M059J (cell line): ENCODE measurements at regions not wholly inside any gene's neighbourhood (a gene's known extent, or its start where the extent isn't known, plus 50 kb on each side); places are given as distances from the start of the nearest gene placed in this dataset.
"Not testable (repeated sequence)": the region's sequence is repeated elsewhere in the genome, so short reads cannot be mapped to it uniquely, and the experiment has no call there.

Source experiments
- DNase-seq: peaks from one replicate; pipeline ENCODE4 v3.0.0-alpha.2; 2012; ENCODE audit warnings: low read depth

DNA sequence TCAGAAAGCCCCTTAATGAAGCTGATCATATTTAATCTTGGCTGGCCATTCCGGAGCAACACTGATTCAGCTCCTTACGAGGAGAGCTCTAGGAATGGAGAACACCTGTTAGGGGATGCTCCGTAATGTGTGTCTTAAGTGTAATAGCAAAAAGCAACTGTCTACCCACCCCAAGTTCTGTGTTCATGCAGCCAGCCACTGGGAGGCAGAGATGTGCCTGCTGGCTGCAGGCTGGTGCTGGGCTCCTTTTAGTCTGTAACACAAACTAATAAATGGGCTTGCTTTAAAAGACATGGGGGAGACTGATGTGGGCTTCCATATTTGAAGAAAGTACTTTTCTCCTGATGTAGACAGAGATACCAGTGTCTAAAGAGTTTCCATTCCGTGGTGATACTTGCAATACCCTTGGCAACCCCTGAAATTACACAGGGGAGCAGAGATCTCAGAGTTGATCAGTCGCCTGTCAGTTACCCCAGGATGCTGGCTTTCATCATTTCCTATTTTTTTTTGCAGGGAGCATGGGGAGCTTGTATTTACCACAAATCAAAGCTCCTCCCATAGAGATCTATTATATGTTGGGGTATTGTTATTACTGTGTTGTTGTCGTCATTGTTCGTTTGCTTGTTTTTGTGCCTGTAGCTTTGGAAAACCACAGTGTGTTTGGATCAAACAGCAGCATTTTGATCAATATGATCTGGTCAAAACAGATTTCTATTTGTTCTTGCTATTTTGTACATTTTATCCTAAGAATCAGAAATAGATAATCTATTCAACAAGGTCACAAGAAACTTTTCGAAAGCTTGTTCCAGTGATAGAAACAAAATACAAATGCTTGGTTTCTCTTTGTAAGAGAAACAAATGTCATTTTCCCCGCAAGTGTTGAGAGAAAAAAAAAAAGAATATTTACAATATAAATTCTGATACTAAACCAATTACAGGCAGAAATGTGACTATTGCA lies 65.8 kb downstream of the MTX3 start:
- peak; percentile 11 for DNase-seq

DNA sequence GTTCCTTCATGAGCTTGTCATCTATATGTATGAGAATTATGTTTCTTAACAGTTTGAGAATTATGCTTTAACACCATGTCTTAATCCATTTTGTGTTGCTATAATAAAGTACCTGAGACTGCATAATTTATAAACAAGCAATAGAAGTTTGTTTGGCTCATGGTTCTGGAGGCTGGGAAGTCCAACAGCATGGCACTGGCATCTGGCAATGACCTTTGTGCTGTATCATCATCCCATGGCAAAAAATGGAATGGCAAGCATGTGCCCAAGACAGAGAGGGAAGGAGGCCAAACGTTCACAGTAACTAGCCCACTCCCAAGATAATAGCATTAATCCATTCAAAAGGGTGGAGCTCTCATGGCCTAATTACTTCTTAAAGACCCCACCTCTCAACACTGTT lies 67.6 kb downstream of the MTX3 start:
- no peak for DNase-seq

DNA sequence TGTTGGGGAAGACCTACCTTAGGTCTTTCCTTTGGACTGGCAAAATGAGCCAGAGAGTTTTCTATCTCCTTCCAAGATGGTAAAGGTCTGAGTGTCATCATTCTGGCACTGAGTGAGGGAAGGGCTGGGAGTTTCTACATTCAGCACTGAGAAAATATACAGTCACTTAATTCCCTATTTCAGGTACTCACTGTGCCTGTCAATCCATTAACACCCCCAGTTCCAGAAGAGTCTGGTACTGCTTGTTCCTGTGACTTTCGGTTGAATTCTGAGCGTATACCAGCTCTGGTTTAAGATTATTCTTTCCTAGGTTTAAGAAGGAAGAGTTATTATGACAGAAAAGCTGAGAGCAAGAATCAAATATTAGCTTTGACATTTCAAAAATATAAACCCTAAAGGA lies 68.4 kb downstream of the MTX3 start:
- no peak for DNase-seq

DNA sequence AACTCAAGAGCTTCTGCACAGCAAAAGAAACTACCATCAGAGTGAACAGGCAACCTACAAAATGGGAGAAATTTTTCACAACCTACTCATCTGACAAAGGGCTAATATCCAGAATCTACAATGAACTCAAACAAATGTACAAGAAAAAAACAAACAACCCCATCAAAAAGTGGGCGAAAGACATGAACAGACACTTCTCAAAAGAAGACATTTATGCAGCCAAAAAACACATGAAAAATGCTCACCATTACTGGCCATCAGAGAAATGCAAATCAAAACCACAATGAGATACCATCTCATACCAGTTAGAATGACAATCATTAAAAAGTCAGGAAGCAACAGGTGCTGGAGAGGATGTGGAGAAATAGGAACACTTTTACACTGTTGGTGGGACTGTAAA lies 83.6 kb downstream of the MTX3 start:
- DNase-seq = not testable (repeated sequence)

DNA sequence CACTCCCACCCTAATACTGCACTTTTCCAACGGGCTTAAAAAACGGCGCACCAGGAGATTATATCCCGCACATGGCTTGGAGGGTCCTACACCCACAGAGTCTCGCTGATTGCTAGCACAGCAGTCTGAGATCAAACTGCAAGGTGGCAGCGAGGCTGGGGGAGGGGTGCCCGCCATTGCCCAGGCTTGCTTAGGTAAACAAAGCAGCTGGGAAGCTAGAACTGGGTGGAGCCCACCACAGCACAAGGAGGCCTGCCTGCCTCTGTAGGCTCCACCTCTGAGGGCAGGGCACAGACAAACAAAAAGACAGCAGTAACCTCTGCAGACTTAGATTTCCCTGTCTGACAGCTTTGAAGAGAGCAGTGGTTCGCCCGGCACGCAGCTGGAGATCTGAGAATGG lies 88.5 kb downstream of the MTX3 start:
- DNase-seq = not testable (repeated sequence)

DNA sequence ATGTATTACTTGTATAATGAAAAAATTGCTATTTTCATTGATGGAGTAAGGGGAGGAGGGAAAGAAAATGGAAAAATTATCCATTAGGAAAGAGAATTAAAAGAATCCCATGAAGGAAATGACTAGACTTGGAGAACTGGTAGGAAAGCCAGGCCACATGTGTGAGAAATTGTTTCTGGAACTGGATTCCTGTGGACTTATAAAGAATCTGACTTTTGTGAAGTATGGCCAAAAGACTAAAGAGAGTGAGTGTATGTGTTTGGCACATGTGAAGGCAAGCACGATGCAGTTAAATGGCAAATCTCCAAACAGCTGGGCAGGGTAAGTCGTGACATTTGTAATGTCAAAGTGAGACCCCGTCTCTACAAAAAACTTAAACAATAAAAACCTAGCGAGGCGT lies 89.4 kb downstream of the MTX3 start:
- DNase-seq = no peak

DNA sequence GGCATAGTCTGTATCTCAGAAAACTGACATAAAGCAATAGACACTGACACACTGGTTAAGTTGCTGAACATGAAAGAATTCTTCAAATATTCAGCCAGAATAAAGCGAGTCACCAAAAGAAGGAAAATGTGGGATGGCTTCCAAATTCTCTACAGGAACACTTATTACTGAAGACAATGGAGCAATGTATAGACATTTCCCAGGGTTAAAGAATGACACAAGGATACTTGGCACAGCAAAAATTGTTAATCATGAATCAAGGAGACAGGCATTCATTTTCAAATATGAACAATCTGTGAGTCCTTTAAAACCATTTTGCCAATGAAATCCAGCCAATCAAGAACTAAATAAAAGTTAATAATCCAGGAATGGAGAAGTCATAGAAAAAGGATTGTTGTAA lies 92.5 kb downstream of the MTX3 start:
- no peak for DNase-seq

DNA sequence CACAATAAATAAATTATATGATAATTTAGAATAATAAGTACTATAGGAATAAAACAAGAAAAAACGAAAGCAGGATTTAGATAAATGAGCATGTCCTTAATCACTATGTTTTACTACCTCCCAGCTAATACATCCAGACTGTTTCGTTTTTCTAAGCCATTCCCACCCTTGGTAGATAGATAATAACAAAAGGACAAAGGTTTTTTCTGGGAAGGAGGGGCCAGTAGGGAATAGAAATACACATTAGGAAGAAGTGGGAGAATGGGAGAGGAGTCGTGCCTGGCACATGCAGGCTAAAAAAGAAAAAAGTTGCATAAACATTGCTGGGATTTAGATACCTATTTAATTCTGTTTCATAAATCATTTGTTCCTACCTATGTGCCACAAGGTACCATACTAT lies 97.1 kb downstream of the MTX3 start:
- DNase-seq = no peak

DNA sequence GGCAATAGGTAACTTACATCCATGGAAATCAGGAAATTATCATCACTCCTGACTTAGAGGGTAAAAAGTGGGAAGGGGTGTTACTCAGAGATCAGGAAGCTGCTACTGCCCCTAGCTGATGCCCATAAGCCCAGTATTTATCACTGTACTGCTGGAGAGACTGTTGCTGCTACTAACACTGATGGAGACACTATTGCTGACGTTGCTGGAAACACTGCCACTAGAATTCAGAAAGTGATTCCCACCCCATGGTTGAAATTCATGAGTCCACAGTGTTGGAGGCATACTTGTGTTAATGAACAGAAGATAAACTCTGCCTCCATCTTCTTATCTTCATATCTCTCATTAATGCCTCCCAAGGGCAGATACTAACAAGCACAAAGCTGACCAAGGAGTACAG lies 97.6 kb downstream of the MTX3 start:
- no peak for DNase-seq

DNA sequence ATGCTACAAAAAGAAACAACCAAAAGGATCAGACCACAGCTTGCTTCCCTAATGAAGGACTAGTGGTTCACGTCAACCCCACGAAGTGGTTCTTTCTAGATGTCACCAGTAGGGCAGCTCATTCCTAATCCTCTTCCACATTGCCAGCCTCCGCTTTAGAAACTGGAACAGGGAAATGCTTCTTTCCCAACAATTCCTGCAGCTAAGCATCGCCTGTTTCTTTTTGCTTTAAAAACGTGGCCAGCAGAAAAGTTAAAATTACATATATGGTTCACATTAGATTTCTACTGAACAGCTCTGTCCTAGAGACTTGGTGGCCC lies 100.2 kb downstream of the MTX3 start:
- DNase-seq = no peak

DNA sequence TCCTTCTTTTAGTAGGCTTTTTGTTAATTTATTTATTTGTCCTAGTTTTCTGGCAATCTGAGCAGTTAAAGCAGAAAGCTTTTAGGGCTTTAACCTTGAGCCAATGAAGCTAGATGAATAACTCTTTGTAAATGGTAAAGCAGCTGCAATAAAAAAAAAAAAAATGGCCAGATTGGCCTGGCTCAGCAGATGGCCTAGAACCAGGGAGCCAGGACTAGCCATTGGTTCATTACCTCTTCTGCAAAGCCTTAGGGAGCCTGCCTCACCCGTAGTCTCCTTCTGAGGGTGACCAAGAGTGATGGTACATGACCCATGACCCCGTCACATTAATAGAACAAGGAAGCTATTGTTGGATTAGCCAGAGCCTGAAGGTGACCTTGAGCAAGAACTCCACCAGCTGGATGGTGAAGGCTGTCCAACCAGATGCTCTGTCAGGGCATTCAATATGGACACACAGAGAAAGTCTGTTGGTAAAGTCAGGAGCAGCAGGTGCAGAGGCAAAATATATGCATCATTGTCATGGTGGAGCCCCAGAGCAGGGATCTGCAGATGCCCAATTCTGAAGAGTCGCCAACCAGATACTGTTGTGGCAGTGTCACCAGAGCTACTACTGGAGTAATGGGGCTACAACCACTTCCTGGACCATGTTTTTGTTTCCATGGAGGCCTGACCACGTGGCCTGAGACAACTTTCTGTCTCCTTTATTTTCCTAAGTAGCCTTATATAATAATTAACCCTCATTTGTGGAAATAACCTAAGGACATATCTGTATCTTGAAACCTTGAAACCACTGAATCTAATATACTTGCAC lies 100.7 kb downstream of the MTX3 start:
- DNase-seq = no peak

DNA sequence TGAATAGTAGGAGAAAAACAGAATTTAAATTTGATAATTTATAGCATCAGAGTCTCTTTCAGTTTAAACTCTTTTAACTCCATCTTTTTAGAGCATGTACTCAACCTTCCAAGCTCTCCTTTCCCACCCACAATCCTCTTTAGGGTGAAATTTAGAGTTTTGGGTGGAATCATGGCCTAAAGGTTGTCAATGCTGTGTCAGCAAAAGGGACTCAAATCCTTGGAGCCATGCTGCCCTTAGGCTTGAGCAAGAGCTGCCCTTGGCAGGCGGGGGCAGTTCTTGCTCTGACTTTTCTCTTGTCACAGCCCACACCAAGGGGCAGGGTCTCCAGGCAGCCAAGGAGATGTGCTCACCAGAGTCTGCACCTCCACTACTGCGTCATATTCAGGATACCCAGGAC lies 102.4 kb downstream of the MTX3 start:
- no peak for DNase-seq

DNA sequence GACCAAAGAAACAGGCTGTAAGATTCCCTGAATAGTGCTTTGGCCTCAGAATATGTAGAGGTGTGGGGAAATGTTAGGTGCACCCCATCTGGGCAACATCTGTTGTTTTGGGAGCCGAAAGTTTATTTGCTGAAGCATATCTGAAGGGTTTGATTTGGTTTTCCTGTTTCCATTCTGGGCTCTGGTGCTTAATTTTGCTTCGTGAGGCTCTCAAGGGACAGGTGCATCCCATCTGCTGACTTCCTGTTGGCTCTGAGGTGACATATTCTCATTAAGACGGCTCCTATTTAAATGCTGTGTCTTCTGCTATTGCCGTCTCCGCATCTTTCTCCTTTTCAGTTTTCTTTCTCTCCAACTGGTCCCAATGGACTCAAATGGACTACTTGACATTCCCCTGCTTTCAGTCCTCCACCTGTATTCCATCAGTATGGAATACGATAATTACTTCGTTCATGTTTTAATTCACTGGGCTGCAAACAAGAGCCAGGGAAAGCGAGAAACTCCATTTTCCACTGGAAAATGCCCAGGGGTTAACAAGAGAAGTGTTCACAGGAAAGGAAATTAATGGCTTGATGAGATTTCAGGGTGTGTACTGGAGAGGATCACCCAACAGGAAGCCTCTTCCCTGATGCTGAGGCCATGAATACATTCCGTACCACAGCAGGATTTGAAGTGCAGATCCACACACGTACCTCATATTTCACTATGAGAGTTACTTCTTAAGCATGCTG lies 104.0 kb downstream of the MTX3 start:
- no peak for DNase-seq

DNA sequence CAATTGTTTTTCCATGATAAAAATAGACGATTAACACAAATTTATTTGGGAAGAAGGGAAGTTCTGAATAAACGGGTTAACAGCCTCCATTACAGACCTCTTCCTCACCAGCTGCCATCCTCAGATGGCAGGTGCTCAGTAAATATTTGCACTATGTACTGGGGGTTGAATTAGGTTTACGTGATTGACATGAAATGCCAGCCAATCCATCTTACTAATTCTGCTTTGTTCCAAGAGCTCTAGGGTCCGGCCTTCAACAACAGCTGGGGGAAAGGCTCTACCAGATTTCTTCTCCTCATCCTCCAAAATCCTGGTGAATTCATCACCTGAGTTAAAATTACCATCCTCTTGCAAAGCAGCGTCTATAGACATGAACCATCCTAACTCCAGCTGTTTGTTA lies 104.6 kb downstream of the MTX3 start:
- DNase-seq = no peak

DNA sequence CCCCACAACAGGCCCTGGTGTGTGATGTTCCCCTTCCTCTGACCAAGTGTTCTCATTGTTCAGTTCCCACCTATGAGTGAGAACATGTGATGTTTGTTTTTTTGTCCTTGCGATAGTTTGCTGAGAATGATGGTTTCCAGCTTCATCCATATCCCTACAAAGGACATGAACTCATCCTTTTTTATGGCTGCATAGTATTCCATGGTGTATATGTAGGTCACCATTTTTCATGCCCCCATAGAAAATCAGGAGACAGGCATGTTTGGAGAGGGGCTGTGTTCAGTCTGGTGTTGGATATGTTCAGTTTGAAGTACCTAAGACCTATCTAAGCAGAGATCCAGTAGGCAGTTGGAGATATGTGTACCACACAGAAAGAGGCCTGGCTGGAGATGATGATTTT lies 111.2 kb downstream of the MTX3 start:
- not testable (repeated sequence) for DNase-seq

DNA sequence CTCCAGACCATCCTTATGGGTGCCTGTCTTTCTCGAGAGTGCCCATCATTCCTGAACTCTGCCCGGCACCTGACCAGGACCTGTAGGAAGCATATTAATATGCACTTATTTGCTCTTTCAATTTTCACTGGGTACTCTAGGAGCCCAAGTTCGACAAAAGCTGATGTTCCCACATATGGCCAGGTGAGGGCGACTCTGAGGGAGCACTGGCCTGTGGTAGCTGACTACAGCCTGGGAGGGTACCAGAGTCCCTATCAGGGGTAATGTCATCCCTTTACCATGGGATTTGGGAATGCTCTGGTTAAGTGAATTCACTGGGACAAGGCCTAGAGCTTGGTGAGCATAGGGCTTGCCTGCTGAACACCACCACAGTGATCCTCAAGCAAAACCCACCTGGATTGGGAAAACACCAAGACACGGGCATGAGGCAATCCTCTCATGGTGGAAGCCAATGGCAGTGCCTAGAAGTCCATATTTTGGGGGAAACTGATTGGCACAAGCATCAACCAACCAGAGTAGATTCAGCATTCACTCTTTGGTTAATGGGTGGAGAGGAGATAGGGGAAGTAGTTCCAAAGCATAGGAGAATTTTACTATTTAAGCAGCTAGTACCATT lies 112.2 kb downstream of the MTX3 start:
- no peak for DNase-seq

DNA sequence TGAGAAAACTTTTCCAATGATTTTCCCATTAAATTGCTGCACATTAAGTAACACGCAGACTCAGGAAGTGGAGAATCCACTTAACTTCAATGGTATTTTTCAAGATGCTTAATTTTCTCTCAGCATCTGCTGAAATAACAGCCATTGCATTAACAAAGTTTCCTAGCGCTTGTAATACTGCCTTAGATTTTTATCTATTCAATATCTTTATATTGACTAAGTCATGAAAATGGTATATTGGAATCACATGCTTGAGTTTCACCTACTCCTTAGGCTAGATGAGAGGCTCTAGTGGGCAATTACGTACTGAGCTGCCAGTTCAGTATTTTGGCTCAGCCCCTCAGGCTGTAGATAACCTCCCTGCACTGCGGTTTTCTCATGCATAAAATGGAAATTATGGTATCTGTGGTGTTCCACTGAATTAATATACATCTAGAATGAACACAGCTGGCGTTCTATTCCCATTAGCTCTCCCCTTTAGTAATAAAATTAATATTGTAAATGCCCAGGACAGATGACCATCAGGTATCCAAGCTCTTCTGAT lies 112.9 kb downstream of the MTX3 start:
- DNase-seq = no peak

DNA sequence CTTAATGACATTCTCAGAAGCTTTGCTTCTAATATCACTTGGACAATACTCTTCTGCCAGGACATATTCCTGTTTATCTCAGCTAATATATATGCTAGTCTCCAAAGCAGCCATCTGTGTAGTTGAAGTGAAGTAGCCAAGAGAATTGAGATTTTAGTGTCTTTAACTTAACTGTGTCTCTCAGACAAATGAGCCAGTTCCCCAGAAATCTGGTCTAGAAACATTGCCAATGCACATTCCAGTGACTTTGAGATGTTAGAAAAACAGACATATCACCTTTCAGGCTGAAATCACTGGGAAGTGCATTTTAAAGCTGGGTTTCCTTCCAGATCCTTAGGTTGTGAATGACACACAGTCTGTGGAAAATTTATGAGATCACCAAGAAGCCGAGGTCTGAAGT lies 114.6 kb downstream of the MTX3 start:
- DNase-seq = no peak

DNA sequence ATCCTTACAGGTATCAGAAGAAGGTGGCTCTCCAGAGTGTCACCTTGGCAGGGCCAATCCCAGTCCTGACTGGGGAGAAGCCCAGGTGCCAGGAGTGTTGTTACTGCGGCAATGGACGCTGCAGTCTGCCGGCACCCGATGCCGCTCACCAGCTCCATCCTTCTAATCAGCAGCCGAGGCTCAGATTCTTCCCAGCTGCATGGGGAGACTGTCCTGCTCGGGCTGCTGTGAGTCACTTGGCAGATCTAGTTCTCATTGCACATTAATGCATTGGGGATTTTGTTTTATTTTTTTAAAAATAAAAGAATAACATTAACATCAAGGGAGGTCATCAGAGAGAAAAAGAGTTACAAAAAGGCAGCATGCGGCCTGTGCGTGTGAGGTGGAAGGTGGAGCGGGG lies 115.8 kb downstream of the MTX3 start:
- DNase-seq = no peak

DNA sequence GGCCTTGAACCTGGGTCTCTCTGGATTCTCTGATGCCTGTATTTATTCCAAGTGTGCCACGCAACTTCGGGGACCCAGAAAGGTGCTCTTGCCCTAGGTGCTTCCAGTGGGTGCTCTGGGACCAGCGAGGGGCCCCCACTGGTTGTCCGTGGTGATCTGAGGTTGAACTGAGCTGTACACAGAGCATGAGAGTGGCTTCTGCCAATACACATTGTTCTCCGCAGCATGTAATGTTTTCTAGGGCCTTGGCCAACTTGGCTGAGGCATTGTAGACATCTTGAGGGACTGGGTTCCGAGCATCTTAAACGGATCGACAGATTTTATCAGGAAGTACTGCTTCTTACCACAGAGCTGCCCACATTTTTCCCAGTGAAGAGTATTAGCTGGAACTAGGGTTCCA lies 117.9 kb downstream of the MTX3 start:
- no peak for DNase-seq

DNA sequence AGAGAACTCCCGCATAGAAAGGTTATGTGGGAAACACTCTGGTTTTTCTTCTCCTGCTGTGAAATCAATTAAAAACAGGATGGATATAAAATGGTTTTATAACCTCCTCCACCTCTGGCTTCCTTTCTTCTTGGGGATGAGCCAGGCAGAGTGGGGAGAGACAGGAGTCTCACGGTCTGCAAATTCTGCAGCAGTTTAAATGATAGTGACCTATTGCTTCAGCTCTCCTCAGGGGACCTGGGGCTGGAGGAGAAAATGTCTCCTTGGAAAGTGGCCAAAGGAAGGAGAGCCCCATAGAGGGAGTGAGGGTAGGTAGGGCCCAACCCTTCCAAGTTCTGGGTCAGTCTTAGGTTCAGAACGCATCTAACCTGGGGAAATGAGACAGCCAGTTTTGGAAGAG lies 118.8 kb downstream of the MTX3 start:
- DNase-seq = no peak
